HG03520 (cell line): ENCODE measurements at regions not wholly inside any gene's neighbourhood (a gene's known extent, or its start where the extent isn't known, plus 50 kb on each side); places are given as distances from the start of the nearest gene placed in this dataset.
A peak's percentile ranks its signal among the peaks of the same experiment; 100 is the strongest.
"Not testable (repeated sequence)": the region's sequence is repeated elsewhere in the genome, so short reads cannot be mapped to it uniquely, and the experiment has no call there.

Source experiments
- ATAC-seq: cut with Tn5 transposase; IDR thresholded peaks from one replicate; pipeline ENCODE4 v1.9.1; 2021; ENCODE audit warnings: mild to moderate bottlenecking, moderate library complexity; ENCODE audit not compliant: unreplicated experiment

GRCh38 chr11:67806728-67807235 is 132.4 kb upstream of the ALDH3B2 start:
- not testable (repeated sequence) for ATAC-seq

GRCh38 chr11:67806183-67806582 is 131.8 kb upstream of the ALDH3B2 start:
- ATAC-seq: not testable (repeated sequence)

- ATAC-seq: peak; percentile 74
Observed at GRCh38 chr11:67805253-67806126, 131.1 kb upstream of the ALDH3B2 start.

- not testable (repeated sequence) for ATAC-seq
Observed at GRCh38 chr11:67804435-67805252, 130.2 kb upstream of the ALDH3B2 start.

- ATAC-seq: not testable (repeated sequence)
Observed at GRCh38 chr11:67803519-67803918, 129.1 kb upstream of the ALDH3B2 start.

GRCh38 chr11:67803055-67803454 is 128.6 kb upstream of the ALDH3B2 start:
- not testable (repeated sequence) for ATAC-seq

- not testable (repeated sequence) for ATAC-seq
Observed at GRCh38 chr11:67802623-67803022, 128.2 kb upstream of the ALDH3B2 start.

- ATAC-seq: not testable (repeated sequence)
Observed at GRCh38 chr11:67801397-67801796, 127.0 kb upstream of the ALDH3B2 start.

- not testable (repeated sequence) for ATAC-seq
Observed at GRCh38 chr11:67800591-67800990, 126.2 kb upstream of the ALDH3B2 start.

GRCh38 chr11:67799808-67800207 is 125.4 kb upstream of the ALDH3B2 start:
- ATAC-seq: not testable (repeated sequence)

GRCh38 chr11:67797726-67798521 is 123.5 kb upstream of the ALDH3B2 start:
- ATAC-seq: not testable (repeated sequence)

- ATAC-seq: no peak
Observed at GRCh38 chr11:67795746-67796145, 121.3 kb upstream of the ALDH3B2 start.

GRCh38 chr11:67793750-67794149 is 119.3 kb upstream of the ALDH3B2 start:
- not testable (repeated sequence) for ATAC-seq

- not testable (repeated sequence) for ATAC-seq
Observed at GRCh38 chr11:67792273-67792990, 118.0 kb upstream of the ALDH3B2 start.

GRCh38 chr11:67791598-67792170 is 117.3 kb upstream of the ALDH3B2 start:
- not testable (repeated sequence) for ATAC-seq

- not testable (repeated sequence) for ATAC-seq
Observed at GRCh38 chr11:67788341-67788695, 113.9 kb upstream of the ALDH3B2 start.

- not testable (repeated sequence) for ATAC-seq
Observed at GRCh38 chr11:67787681-67788340, 113.4 kb upstream of the ALDH3B2 start.

- not testable (repeated sequence) for ATAC-seq
Observed at GRCh38 chr11:67781967-67782366, 107.5 kb upstream of the ALDH3B2 start.

GRCh38 chr11:67781506-67781905 is 107.1 kb upstream of the ALDH3B2 start:
- ATAC-seq: not testable (repeated sequence)
